Fibroblast of skin of right quadriceps (primary cell): ENCODE measurements at regions not wholly inside any gene's neighbourhood (a gene's known extent, or its start where the extent isn't known, plus 50 kb on each side); places are given as distances from the start of the nearest gene placed in this dataset.
A peak's percentile ranks its signal among the peaks of the same experiment; 100 is the strongest.

Experiments
- DNase-seq: peaks from one replicate; pipeline ENCODE4 v3.0.0-alpha.2; 2013

- no peak for DNase-seq
Measured at GRCh38 chr2:160973991-160974390, 186.2 kb upstream of the TANK start.

GRCh38 chr2:160974803-160975202 is 185.4 kb upstream of the TANK start:
- no peak for DNase-seq

DNA sequence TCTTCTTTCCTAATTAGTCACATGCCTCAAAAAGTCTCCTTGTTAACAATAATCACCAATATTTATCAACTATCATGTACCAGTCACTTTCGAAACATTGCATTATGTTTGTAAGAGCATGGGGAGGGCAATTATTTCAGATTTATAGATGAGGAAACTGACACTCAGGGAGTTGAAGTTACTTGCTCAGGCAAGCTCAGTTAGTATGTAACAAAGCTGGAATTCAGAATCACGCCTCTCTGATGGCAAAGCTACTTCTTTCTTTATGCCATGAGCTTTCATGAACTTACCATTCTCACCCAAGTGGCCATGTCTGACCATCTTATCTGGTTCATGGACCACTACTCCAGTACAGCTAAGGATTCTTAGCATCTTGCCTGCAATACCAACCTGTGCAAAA is 183.4 kb upstream of the TANK start:
- DNase-seq: no peak

DNA sequence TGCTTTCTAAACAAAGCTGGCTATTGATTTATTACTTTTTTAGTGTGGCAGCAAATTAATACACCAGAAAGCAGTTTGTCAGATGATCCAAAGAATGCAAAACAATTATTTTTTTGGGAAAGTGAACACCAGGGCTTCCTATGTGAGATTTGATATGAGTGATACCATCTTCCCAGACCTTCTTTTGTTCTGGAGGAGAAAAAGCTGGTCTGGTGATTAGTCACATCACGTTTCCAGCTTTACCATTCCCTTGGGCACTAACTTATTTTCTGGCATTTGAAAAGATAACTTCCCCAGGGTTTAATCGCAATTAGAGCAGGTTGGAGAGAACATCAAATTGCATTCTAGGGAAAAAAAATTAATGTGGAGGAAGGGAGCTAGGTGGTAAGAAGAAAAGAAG is 182.9 kb upstream of the TANK start:
- no peak for DNase-seq

DNA sequence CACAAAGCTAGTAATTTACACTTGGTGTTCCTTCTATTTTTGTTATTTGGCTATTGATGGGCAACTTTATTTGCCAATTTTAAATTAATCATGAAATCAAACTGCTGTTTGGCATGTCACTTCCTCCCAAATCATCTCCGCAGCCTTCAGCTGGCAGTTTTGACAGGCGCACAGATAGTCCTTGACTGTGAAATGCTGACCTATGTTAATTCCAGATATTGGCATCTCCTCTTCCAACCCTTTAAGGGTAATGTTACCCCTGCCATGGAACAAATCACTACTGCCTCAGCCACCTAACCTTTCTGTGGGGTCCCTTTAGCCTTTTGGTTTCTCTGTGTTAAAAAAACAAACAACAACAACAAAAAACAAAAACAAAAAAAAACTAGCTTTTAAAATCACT is 182.4 kb upstream of the TANK start:
- no peak for DNase-seq

DNA sequence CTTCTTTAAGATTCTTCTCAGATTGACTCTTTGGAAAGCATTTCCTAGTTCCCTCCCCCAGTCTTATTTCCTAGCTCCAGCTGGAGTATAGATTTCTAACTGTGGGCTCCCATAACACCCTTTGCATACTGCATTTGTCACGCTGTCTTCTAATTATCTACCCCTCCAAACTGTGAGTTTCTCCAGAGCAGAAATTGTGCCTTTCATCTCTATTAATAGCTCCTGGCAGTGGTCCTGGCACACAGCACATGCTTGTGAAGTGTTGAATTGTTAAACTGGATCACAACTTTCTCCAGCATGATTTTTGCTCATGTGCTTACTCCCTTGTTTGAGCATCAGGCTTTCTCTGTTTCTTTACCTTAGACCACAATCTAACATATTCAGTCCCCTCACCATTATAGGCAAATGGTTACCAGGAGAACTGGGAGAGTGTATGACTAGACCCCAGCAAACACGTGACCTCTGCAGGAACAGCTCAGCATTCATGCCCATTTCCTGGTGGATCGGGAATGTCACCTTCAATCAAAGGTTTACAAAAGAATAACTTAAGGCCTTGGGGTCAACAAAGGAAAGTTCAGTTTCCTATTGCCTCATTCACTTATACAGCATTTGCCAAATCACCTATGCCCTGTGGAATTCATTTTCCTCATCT is 175.7 kb upstream of the TANK start:
- no peak for DNase-seq

- DNase-seq: no peak
Measured at GRCh38 chr2:160989778-160990177, 170.4 kb upstream of the TANK start.

GRCh38 chr2:160993654-160994061 is 166.6 kb upstream of the TANK start:
- DNase-seq: no peak

- peak; percentile 93 for DNase-seq
Measured at GRCh38 chr2:160994141-160995002, 165.9 kb upstream of the TANK start.

- no peak for DNase-seq
Measured at GRCh38 chr2:160996584-160996983, 163.6 kb upstream of the TANK start.

DNA sequence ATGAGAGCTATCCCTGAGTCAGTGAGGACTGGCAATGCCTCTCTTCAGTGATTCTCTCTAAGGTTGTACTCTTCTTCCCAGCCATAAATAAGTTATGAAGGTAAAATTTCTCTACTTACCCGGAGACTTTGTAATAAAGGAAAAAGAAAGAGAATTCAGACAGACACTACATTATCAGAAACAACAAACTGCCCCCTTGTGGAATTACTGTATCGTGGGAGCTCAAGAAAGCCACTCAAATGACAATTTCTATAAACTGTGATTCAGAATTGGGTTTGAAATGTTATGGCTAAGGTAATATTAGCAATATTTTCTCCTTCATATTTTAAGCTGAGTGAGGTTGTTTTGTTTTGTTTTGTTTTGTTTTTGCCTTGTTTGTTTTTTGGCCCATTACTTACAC is 155.8 kb upstream of the TANK start:
- DNase-seq: no peak

DNA sequence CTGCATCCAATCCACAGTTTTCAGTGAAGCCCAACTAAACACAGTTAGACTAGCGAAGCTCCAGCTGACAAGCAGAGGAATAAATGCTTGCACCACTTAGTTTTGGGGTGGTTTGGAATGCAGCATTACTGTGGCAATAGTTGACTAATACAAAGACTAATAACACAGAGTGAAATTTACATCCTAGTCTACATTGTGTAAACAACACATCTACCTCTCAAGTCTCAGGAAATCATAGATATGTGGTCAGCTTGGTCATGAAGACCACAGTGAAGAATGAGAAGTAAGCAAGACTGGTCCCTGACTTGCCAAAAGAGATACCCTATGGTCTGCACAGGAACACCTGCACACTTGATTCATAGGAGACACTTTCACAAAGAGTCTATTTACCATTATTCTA is 155.1 kb upstream of the TANK start:
- no peak for DNase-seq

DNA sequence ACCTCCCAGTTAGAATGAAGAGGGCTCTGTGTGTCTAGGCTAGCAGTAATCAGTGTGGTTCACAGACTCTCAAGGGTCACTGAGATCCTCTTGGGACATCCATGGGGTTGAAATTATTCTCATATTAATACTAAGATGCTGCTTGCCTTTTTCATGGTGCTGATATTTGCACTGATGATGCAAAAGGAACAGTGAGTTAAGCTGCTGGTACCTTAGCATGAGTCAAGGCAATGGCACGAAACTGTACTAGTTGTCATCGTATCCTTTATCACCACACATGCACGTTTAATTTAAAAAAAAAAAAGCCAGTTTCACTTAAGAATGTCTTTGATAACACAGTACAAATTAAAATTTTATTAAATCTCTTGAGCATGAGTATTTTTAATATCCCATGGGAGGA is 151.9 kb upstream of the TANK start:
- no peak for DNase-seq

GRCh38 chr2:161010503-161011015 is 149.7 kb upstream of the TANK start:
- DNase-seq: no peak

GRCh38 chr2:161017780-161018470 is 142.3 kb upstream of the TANK start:
- no peak for DNase-seq

DNA sequence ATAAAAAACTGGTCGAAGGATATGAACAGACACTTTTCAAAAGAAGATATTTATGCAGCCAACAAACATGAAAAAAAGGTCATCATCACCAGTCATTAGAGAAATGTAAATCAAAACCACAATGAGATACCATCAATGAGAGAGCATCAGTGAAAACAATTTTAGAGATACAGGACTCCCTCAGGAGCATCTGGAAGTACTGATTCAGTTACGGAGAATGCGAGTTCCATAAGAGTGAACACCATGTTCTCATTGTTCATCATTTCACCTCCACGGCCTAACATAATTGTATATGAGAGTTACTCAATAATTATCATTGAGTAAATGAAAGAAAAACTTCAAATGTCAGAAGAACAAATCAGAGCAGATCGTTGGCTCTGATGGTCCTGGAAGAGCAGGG is 140.9 kb upstream of the TANK start:
- peak; percentile 57 for DNase-seq

- no peak for DNase-seq
Measured at GRCh38 chr2:161020437-161020836, 139.8 kb upstream of the TANK start.

DNA sequence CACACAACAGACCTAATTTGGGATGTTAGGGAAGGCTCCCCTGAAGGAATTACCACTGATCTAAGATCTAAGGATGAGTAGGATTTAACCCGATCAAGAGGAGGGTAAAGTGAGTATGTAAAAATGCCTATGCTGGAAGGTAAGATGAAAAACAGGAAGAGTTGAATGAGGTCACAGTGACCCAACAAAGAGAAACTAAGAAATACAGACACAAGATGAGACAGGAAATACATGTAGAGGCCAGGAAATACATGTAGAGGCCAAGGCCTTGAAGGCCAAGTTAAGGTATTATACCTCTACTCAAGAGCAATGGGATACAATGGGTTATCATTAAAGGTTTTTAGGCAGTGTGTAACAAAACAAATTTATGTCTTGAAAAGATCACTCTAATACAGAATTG is 131.6 kb upstream of the TANK start:
- no peak for DNase-seq

DNA sequence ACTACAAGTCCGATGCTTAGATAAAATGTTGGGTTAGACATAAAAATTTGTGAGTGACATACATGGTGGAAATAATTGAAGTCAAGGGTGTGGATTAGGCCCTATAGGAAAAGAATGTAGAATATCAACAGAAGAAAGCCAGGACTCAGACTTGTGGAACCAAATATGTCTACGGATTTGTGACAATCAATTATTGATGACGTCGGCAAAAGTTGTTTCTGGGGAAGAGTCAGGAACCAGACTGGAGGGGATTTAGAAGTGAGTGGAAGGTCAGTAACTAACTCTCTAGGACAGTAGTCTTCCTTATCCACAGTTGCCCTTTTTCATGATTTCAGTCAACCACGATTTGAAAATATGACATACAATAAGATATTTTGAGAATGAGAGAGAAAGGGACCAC is 130.9 kb upstream of the TANK start:
- no peak for DNase-seq

DNA sequence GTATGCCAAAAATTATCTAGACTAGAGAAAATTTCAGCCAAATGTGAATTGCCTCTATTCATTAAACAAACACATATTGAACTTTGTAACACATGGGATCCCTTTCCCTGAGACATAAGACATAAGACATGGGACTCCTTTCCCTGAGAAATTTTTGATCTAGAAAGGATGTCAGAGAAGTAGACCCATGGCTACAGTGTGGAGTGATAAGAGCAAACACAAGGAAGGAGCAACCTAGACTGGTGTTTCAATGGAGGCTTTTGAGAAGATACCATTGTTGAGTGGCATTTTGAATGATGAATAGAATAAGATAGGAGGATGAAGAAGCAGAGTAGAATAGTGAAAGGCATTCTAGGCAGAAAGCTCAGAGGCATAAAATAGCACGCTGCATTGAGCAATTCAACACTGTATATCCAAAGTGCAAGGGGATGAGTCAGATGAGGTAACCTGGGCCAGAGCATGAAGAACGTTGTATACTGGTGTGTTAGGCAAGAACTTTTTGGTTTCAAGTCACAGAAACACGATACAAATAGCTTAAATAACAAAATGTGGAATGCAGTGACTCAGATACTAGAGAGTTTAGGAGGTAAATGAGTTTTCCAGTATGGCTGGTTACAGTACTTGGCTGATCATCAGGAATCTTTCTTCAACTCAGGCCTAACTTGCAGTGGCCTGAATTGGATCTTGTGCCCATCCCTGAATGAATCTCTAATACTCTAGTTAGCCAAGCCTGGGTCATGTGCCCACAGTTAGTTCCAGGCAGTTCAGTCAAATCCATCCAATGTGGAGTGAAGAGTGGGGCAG is 129.8 kb upstream of the TANK start:
- DNase-seq: peak; percentile 99

- peak; percentile 74 for DNase-seq
Measured at GRCh38 chr2:161031511-161031910, 128.7 kb upstream of the TANK start.

GRCh38 chr2:161032635-161033034 is 127.6 kb upstream of the TANK start:
- no peak for DNase-seq
